Astrocyte of the cerebellum (primary cell): ENCODE measurements at regions not wholly inside any gene's neighbourhood (a gene's known extent, or its start where the extent isn't known, plus 50 kb on each side); places are given as distances from the start of the nearest gene placed in this dataset.
"Not testable (repeated sequence)": the region's sequence is repeated elsewhere in the genome, so short reads cannot be mapped to it uniquely, and the experiment has no call there.

ENCODE experiments used
- DNase-seq: peaks from one replicate; pipeline ENCODE4 v3.0.0-alpha.2; 2011; ENCODE audit warnings: low read depth
- H3K4me3 ChIP-seq: 2 replicates; pipeline ENCODE4 v1.5.1; 2011; ENCODE audit warnings: mild to moderate bottlenecking, low read depth, low read length, moderate library complexity
- CTCF ChIP-seq: IDR thresholded peaks from 2 replicates; pipeline ENCODE4 v1.5.1; 2012; ENCODE audit warnings: low read length, low read depth, moderate library complexity, mild to moderate bottlenecking; ENCODE audit errors: missing control alignments
- in situ Hi-C: cut with HindIII; loops from 2 replicates; pipeline ENCODE4 v1.10.0; 2017; ENCODE audit warnings: low sequenced_read_pairs

DNA sequence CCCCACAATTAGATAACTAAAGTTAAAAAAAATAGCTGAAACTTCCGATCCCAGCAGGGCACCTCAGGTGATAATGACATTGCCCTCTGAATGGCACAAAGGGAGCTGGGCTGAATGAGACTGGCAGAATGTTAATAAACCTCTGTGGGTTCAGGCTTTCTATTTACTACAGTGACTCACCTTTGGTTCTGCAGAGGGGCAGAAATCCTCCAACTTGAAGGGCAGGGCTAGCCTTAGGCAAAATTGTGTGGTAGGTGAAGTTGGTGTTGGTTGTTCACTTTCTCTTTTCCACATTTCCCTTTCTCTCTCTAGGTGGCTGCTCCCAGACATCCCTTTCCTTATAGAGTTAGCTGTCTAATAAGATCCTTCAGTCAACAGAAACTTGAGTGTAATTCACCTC lies 625.2 kb downstream of the EPM2A start:
- no peak for TF ChIP-seq CTCF
- no peak overlapping the region for H3K4me3 ChIP-seq
- in situ Hi-C loops = no loop called here

DNA sequence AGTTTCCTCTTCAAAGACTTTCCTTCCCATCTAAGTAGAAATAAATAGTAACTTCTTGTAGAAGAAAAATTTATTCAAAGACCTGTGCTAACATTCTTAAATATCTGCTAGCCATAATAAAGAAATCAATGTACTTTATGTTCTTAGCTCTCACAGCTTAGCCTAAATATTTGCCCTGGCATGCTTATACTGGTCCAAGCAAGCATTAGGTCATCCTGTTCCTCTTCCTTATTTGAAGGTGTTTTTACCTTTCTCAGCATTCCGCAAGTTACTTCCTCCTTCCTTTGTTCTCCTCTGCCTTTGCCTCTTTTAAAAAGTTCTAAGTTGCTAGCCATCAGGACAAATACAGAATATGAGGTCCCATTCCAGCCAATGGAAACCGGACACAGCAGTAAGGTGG lies 623.9 kb downstream of the EPM2A start:
- H3K4me3 ChIP-seq, in situ Hi-C loops, DNase-seq: not testable (repeated sequence)

More for the DNA sequence above, 625.2 kb downstream of the EPM2A start:
- no peak for DNase-seq

- TF ChIP-seq CTCF = no peak
- H3K4me3 ChIP-seq = no peak overlapping the region
- in situ Hi-C loops = no loop called here
- DNase-seq = no peak
These were observed 622.6 kb downstream of the EPM2A start for GRCh38 chr6:145112711-145113148.

GRCh38 chr6:145115638-145116037 lies 619.7 kb downstream of the EPM2A start:
- no peak for TF ChIP-seq CTCF
- no peak overlapping the region for H3K4me3 ChIP-seq
- in situ Hi-C loops = no loop called here
- no peak for DNase-seq

DNA sequence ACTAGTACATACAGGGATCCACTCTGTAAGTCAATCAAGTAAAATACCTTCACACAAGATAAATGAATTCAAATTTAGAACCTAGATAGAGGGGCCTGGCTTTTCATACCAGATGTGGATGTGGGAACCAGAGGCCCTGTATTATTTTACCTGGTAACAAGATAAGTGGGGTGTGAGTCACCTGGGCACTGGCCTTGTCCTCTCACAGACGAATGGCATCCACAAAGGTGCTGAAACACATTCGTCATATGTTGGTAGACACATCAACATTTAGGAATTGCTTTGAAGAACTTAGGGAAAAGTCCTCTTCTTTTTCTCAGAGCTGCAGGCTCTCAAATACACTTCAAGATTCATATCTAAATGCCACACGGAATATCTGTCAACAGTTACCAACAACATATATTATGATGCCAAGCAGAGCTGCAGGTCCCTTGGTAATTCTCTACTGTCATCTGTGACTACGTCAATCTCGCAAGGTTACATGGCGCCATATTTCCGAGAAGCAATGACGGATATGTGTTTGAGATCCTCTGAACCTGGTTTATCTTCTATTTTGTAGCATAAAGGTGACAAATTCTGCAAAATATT lies 618.6 kb downstream of the EPM2A start:
- TF ChIP-seq CTCF = no peak
- no peak for DNase-seq
- in situ Hi-C loops = no loop called here
- H3K4me3 ChIP-seq = no peak overlapping the region

- no peak overlapping the region for H3K4me3 ChIP-seq
- no peak for TF ChIP-seq CTCF
- in situ Hi-C loops = no loop called here
- DNase-seq = no peak
These were observed 617.1 kb downstream of the EPM2A start for GRCh38 chr6:145118224-145118623.

DNA sequence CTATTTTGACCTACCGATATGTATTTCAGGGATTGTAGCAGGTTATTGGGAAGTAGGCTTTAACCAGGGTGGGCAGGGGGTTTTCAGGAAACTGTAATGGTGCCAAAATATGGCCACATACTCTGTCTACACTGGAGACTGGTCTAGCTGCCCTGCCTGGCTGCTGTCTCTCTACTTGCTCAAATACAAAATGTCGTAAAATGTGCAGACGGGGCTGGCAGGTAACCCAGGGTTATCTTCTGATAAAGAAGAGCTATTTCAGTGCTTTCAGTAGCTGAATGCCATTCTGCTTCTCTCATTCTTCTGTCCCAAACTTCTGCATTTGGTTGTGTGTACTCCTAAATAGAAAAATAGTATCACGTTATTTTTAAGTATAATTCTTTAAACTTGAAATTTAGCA lies 616.2 kb downstream of the EPM2A start:
- no peak for TF ChIP-seq CTCF

More for the DNA sequence above, 616.2 kb downstream of the EPM2A start:
- no peak overlapping the region for H3K4me3 ChIP-seq
- DNase-seq = no peak
- in situ Hi-C loops = no loop called here
